ENCODE measurements at regions not wholly inside any gene's neighbourhood (a gene's known extent, or its start where the extent isn't known, plus 50 kb on each side); places are given as distances from the start of the nearest gene placed in this dataset.

- TF ChIP-seq CTCF (conservative IDR thresholded peaks at IDR 0.05), result no peak
- H3K27ac ChIP-seq, result no peak overlapping the region
Observed at GRCh38 chr10:44662051-44662450, 249.1 kb upstream of the TMEM72 start.

GRCh38 chr10:44668336-44668735, 242.8 kb upstream of the TMEM72 start:
- TF ChIP-seq CTCF (conservative IDR thresholded peaks at IDR 0.05), result no peak
- no peak overlapping the region for H3K27ac ChIP-seq

- H3K27ac ChIP-seq, result 0 out of 2 replicates have a peak overlapping the region, but pooled peaks have one; percentile 76
- no peak for TF ChIP-seq CTCF (conservative IDR thresholded peaks at IDR 0.05)
Observed at GRCh38 chr10:44671319-44671718, 239.8 kb upstream of the TMEM72 start.

GRCh38 chr10:44673245-44673983, 237.7 kb upstream of the TMEM72 start:
- H3K27ac ChIP-seq, result peak overlapping the region; percentile 76
- TF ChIP-seq CTCF (conservative IDR thresholded peaks at IDR 0.05), result no peak

GRCh38 chr10:44674536-44675386, 236.4 kb upstream of the TMEM72 start:
- TF ChIP-seq CTCF (conservative IDR thresholded peaks at IDR 0.05), result no peak
- peak overlapping the region; percentile 76 for H3K27ac ChIP-seq

GRCh38 chr10:44675387-44675874, 235.7 kb upstream of the TMEM72 start:
- TF ChIP-seq CTCF (conservative IDR thresholded peaks at IDR 0.05), result no peak

GRCh38 chr10:44680764-44681163, 230.4 kb upstream of the TMEM72 start:
- no peak for TF ChIP-seq CTCF (conservative IDR thresholded peaks at IDR 0.05)
- no peak overlapping the region for H3K27ac ChIP-seq

More at GRCh38 chr10:44675387-44675874, 235.7 kb upstream of the TMEM72 start:
- peak overlapping the region; percentile 76 for H3K27ac ChIP-seq
